ENCODE measurements at regions not wholly inside any gene's neighbourhood (a gene's known extent, or its start where the extent isn't known, plus 50 kb on each side); places are given as distances from the start of the nearest gene placed in this dataset.

- DNase-seq (ENCODE audit: low read depth in 2 of 2, low spot score in 1 of 2) = no peak
Measured at GRCh38 chr16:87235810-87236515, 81.2 kb downstream of the C16orf95 start.

GRCh38 chr16:87236516-87237115 lies 80.6 kb downstream of the C16orf95 start:
- DNase-seq (ENCODE audit: low read depth in 2 of 2, low spot score in 1 of 2) = no peak

GRCh38 chr16:87238361-87238715 lies 78.9 kb downstream of the C16orf95 start:
- DNase-seq (ENCODE audit: low read depth in 2 of 2, low spot score in 1 of 2) = no peak

- no peak for DNase-seq (ENCODE audit: low read depth in 2 of 2, low spot score in 1 of 2)
Measured at GRCh38 chr16:87239545-87239944, 77.6 kb downstream of the C16orf95 start.

GRCh38 chr16:87240211-87241136 lies 76.7 kb downstream of the C16orf95 start:
- DNase-seq (ENCODE audit: low read depth in 2 of 2, low spot score in 1 of 2) = no peak

GRCh38 chr16:87241137-87241771 lies 75.9 kb downstream of the C16orf95 start:
- DNase-seq (ENCODE audit: low read depth in 2 of 2, low spot score in 1 of 2) = no peak

- DNase-seq (ENCODE audit: low read depth in 2 of 2, low spot score in 1 of 2) = no peak
Measured at GRCh38 chr16:87243478-87243877, 73.7 kb downstream of the C16orf95 start.

GRCh38 chr16:87244636-87245197 lies 72.5 kb downstream of the C16orf95 start:
- DNase-seq (ENCODE audit: low read depth in 2 of 2, low spot score in 1 of 2) = no peak

GRCh38 chr16:87245511-87245910 lies 71.7 kb downstream of the C16orf95 start:
- no peak for DNase-seq (ENCODE audit: low read depth in 2 of 2, low spot score in 1 of 2)

- no peak for DNase-seq (ENCODE audit: low read depth in 2 of 2, low spot score in 1 of 2)
Measured at GRCh38 chr16:87246269-87247065, 70.7 kb downstream of the C16orf95 start.

GRCh38 chr16:87248714-87249113 lies 68.5 kb downstream of the C16orf95 start:
- no peak for DNase-seq (ENCODE audit: low read depth in 2 of 2, low spot score in 1 of 2)

GRCh38 chr16:87249425-87249824 lies 67.8 kb downstream of the C16orf95 start:
- DNase-seq (ENCODE audit: low read depth in 2 of 2, low spot score in 1 of 2) = no peak

GRCh38 chr16:87250431-87250960 lies 66.7 kb downstream of the C16orf95 start:
- no peak for DNase-seq (ENCODE audit: low read depth in 2 of 2, low spot score in 1 of 2)

- no peak for DNase-seq (ENCODE audit: low read depth in 2 of 2, low spot score in 1 of 2)
Measured at GRCh38 chr16:87252269-87252970, 64.8 kb downstream of the C16orf95 start.

Data from stimulated activated CD8-positive, alpha-beta memory T cell treated with anti-CD3 and anti-CD28 coated beads, Interleukin-4, amount 100 ng/mL, for 4 hours (primary cell).